HepG2 (cell line): ENCODE measurements at regions not wholly inside any gene's neighbourhood (a gene's known extent, or its start where the extent isn't known, plus 50 kb on each side); places are given as distances from the start of the nearest gene placed in this dataset.

Experiments
- ASH2L ChIP-seq: fragments of 300-600, 200-600 bp; sonication (generic); IDR thresholded peaks from 2 replicates; pipeline ENCODE4 v1.7.0; 2017; ENCODE audit warnings: low read depth, mild to moderate bottlenecking, moderate library complexity, mixed read lengths, low read length; ENCODE audit not compliant: insufficient read length
- KAT8 ChIP-seq: IDR thresholded peaks from 2 replicates; pipeline ENCODE4 v1.6.1; 2016; ENCODE audit warnings: missing genetic modification reagents, missing compliant biosample characterization
- MAFG ChIP-seq: sonication (generic); formaldehyde crosslinking; IDR thresholded peaks from 2 replicates; pipeline ENCODE4 v1.5.1; 2020; ENCODE audit warnings: mild to moderate bottlenecking, missing genetic modification reagents
- MLX ChIP-seq: IDR thresholded peaks from 2 replicates; pipeline ENCODE4 v1.6.1; 2016
- POLR2A ChIP-seq, 2 experiments: IDR thresholded peaks; 2 replicates each; pipeline ENCODE4 v1.6.1; 2011; ENCODE audit warnings: low read depth in 2 of 2, low read length in 2 of 2, mild to moderate bottlenecking in 1 of 2, moderate library complexity in 1 of 2; ENCODE audit not compliant: insufficient read depth in 1 of 2
- SUZ12 ChIP-seq: fragments of 150-350 bp; IDR thresholded peaks from 2 replicates; pipeline ENCODE4 v1.6.1; 2014; ENCODE audit warnings: low read depth, low read length
- ZFP36 ChIP-seq: fragments of 150-350 bp; IDR thresholded peaks from 2 replicates; pipeline ENCODE4 v1.6.1; 2018; ENCODE audit warnings: borderline replicate concordance, low read length, low read depth; ENCODE audit not compliant: partially characterized antibody

GRCh38 chr4:83178029-83178428 is 63.5 kb upstream of the PLAC8 start:
- TF ChIP-seq SUZ12 (no peak), MAFG (CRISPR knock-in tag) (no peak), ASH2L (no peak), POLR2A (IDR thresholded peaks at IDR 0.05; ENCODE audit: insufficient read depth in 1 of 2, low read depth in 2 of 2, low read length in 2 of 2) (no peak), MLX (CRISPR knock-in tag) (no peak), ZFP36 (no peak), KAT8 (CRISPR knock-in tag) (no peak)
